ENCODE measurements at regions not wholly inside any gene's neighbourhood (a gene's known extent, or its start where the extent isn't known, plus 50 kb on each side); places are given as distances from the start of the nearest gene placed in this dataset.

GRCh38 chr12:126741536-126742240, 1525.3 kb upstream of the TMEM132C start:
- ATAC-seq: no peak
- no peaks in the 10 kb centered on the region for H3K27me3 ChIP-seq

GRCh38 chr12:126742241-126742641, 1524.7 kb upstream of the TMEM132C start:
- Histone ChIP-seq H3K4me1 (no peaks in the 10 kb centered on the region), H3K36me3 (no peaks in the 10 kb centered on the region), H3K4me3 (no peak overlapping the region), H3K27ac (no peak overlapping the region), H3K9me3 (no peaks in the 10 kb centered on the region), H3K27me3 (no peaks in the 10 kb centered on the region)
- ATAC-seq (no peak), DNase-seq (no peak)
- WGBS (ENCODE audit: insufficient coverage, low coverage, low lambda C conversion rate, missing lambda C conversion rate): 88% methylated on average over 1 of the region's 9 CpGs
- TF ChIP-seq CTCF (IDR thresholded peaks at IDR 0.05) (no peak), POLR2A (IDR thresholded peaks at IDR 0.05) (no peak)
- intact Hi-C loops (cut with DNase I): no loop called here

More at GRCh38 chr12:126741536-126742240, 1525.3 kb upstream of the TMEM132C start:
- no peak for DNase-seq
- H3K9me3 ChIP-seq: no peaks in the 10 kb centered on the region
- H3K36me3 ChIP-seq: no peaks in the 10 kb centered on the region
- intact Hi-C loops (cut with DNase I): no loop called here
- WGBS (ENCODE audit: insufficient coverage, low coverage, low lambda C conversion rate, missing lambda C conversion rate): 64% methylated on average over 7 of the region's 12 CpGs
- no peaks in the 10 kb centered on the region for H3K4me1 ChIP-seq
- H3K4me3 ChIP-seq: no peak overlapping the region
- TF ChIP-seq CTCF (IDR thresholded peaks at IDR 0.05) (no peak), POLR2A (IDR thresholded peaks at IDR 0.05) (no peak)
- no peak overlapping the region for H3K27ac ChIP-seq

GRCh38 chr12:126747530-126748149, 1519.3 kb upstream of the TMEM132C start:
- Histone ChIP-seq H3K4me3 (no peak overlapping the region), H3K27me3 (no peaks in the 10 kb centered on the region), H3K4me1 (no peaks in the 10 kb centered on the region), H3K9me3 (no peaks in the 10 kb centered on the region), H3K27ac (no peak overlapping the region), H3K36me3 (no peaks in the 10 kb centered on the region)
- TF ChIP-seq CTCF (IDR thresholded peaks at IDR 0.05): peak; percentile 62 to 95 (median 92)
- TF ChIP-seq POLR2A (IDR thresholded peaks at IDR 0.05): no peak
- DNase-seq: peak; percentile 51 to 69 (median 57)
- 42% methylated on average over 10 of the region's 11 CpGs for WGBS (ENCODE audit: insufficient coverage, low coverage, low lambda C conversion rate, missing lambda C conversion rate)
- peak; percentile 67 to 85 (median 75) for ATAC-seq
- intact Hi-C loops (cut with DNase I): no loop called here

- Histone ChIP-seq H3K27ac (no peak overlapping the region), H3K4me3 (no peak overlapping the region), H3K36me3 (no peaks in the 10 kb centered on the region), H3K27me3 (no peaks in the 10 kb centered on the region), H3K4me1 (no peaks in the 10 kb centered on the region), H3K9me3 (no peaks in the 10 kb centered on the region)
- DNase-seq (no peak), ATAC-seq (no peak)
- 45% methylated on average over 4 of the region's 4 CpGs for WGBS (ENCODE audit: insufficient coverage, low coverage, low lambda C conversion rate, missing lambda C conversion rate)
- intact Hi-C loops (cut with DNase I): no loop called here
- TF ChIP-seq POLR2A (IDR thresholded peaks at IDR 0.05): no peak
- no peak for TF ChIP-seq CTCF (IDR thresholded peaks at IDR 0.05)
Measured at GRCh38 chr12:126752021-126752420, 1514.9 kb upstream of the TMEM132C start.
